HG03135 (cell line): ENCODE measurements at regions not wholly inside any gene's neighbourhood (a gene's known extent, or its start where the extent isn't known, plus 50 kb on each side); places are given as distances from the start of the nearest gene placed in this dataset.

Source experiments
- ATAC-seq: cut with Tn5 transposase; IDR thresholded peaks from one replicate; pipeline ENCODE4 v1.9.1; 2021; ENCODE audit warnings: mild to moderate bottlenecking, moderate library complexity; ENCODE audit not compliant: unreplicated experiment

- ATAC-seq: no peak
Measured at GRCh38 chr10:78993261-78993945, 75.4 kb upstream of the ZMIZ1 start.

GRCh38 chr10:78995987-78996791 lies 72.6 kb upstream of the ZMIZ1 start:
- no peak for ATAC-seq

- no peak for ATAC-seq
Measured at GRCh38 chr10:78996792-78997129, 72.0 kb upstream of the ZMIZ1 start.

GRCh38 chr10:78997635-78998618 lies 70.8 kb upstream of the ZMIZ1 start:
- no peak for ATAC-seq

GRCh38 chr10:79001082-79001885 lies 67.5 kb upstream of the ZMIZ1 start:
- ATAC-seq: no peak

GRCh38 chr10:79002336-79002735 lies 66.4 kb upstream of the ZMIZ1 start:
- ATAC-seq: no peak

- no peak for ATAC-seq
Measured at GRCh38 chr10:79003183-79004100, 65.3 kb upstream of the ZMIZ1 start.

GRCh38 chr10:79004311-79004710 lies 64.5 kb upstream of the ZMIZ1 start:
- no peak for ATAC-seq

GRCh38 chr10:79005126-79005810 lies 63.5 kb upstream of the ZMIZ1 start:
- ATAC-seq: no peak

GRCh38 chr10:79007018-79007417 lies 61.7 kb upstream of the ZMIZ1 start:
- no peak for ATAC-seq

- no peak for ATAC-seq
Measured at GRCh38 chr10:79007421-79008319, 61.1 kb upstream of the ZMIZ1 start.

- no peak for ATAC-seq
Measured at GRCh38 chr10:79009145-79009544, 59.6 kb upstream of the ZMIZ1 start.

- no peak for ATAC-seq
Measured at GRCh38 chr10:79012567-79012966, 56.2 kb upstream of the ZMIZ1 start.

- no peak for ATAC-seq
Measured at GRCh38 chr10:79013406-79013987, 55.3 kb upstream of the ZMIZ1 start.

GRCh38 chr10:79014796-79015195 lies 54.0 kb upstream of the ZMIZ1 start:
- no peak for ATAC-seq

GRCh38 chr10:79017882-79018520 lies 50.8 kb upstream of the ZMIZ1 start:
- no peak for ATAC-seq

GRCh38 chr10:79018521-79019011 lies 50.2 kb upstream of the ZMIZ1 start:
- no peak for ATAC-seq
